ENCODE measurements at regions not wholly inside any gene's neighbourhood (a gene's known extent, or its start where the extent isn't known, plus 50 kb on each side); places are given as distances from the start of the nearest gene placed in this dataset.

DNA sequence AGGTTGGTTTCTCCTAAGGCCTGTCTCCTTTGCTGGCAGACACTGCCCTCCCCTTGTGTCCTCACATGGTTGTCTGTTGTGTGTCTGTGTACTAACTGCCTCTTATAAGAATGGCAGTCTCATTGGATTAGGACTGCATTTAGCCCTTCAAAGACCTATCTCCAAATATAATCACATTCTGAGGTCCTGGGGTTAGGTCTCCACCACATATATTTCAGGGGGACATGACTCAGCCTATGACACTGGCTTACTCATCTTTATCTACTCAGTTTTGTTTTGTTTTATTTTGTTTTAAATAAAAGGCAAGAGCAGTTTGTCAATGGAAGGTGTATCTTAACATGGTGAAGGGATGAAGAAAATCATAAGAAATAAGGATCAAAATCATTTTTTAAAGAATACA is 894.3 kb downstream of the NLGN4Y start:
- Histone ChIP-seq H4K20me1 (replicated peaks; ENCODE audit: insufficient read depth) (no peaks in the 10 kb centered on the region), H3K4me1 (ENCODE audit: insufficient read depth) (no peaks in the 10 kb centered on the region), H3K4me2 (no peak overlapping the region), H3K36me3 (ENCODE audit: insufficient read depth) (no peaks in the 10 kb centered on the region), H3F3A (replicated peaks; ENCODE audit: low read depth) (no peaks in the 10 kb centered on the region), H3K79me2 (replicated peaks; ENCODE audit: insufficient read depth) (no peaks in the 10 kb centered on the region), H3K27ac (ENCODE audit: low read depth) (no peak overlapping the region), H3K9me2 (ENCODE audit: insufficient read depth) (no peaks in the 10 kb centered on the region), H2AFZ (no peak overlapping the region), H3K27me3 (ENCODE audit: insufficient read depth) (no peaks in the 10 kb centered on the region), H3K4me3 (no peak overlapping the region)
- TF ChIP-seq, protein P1, sequence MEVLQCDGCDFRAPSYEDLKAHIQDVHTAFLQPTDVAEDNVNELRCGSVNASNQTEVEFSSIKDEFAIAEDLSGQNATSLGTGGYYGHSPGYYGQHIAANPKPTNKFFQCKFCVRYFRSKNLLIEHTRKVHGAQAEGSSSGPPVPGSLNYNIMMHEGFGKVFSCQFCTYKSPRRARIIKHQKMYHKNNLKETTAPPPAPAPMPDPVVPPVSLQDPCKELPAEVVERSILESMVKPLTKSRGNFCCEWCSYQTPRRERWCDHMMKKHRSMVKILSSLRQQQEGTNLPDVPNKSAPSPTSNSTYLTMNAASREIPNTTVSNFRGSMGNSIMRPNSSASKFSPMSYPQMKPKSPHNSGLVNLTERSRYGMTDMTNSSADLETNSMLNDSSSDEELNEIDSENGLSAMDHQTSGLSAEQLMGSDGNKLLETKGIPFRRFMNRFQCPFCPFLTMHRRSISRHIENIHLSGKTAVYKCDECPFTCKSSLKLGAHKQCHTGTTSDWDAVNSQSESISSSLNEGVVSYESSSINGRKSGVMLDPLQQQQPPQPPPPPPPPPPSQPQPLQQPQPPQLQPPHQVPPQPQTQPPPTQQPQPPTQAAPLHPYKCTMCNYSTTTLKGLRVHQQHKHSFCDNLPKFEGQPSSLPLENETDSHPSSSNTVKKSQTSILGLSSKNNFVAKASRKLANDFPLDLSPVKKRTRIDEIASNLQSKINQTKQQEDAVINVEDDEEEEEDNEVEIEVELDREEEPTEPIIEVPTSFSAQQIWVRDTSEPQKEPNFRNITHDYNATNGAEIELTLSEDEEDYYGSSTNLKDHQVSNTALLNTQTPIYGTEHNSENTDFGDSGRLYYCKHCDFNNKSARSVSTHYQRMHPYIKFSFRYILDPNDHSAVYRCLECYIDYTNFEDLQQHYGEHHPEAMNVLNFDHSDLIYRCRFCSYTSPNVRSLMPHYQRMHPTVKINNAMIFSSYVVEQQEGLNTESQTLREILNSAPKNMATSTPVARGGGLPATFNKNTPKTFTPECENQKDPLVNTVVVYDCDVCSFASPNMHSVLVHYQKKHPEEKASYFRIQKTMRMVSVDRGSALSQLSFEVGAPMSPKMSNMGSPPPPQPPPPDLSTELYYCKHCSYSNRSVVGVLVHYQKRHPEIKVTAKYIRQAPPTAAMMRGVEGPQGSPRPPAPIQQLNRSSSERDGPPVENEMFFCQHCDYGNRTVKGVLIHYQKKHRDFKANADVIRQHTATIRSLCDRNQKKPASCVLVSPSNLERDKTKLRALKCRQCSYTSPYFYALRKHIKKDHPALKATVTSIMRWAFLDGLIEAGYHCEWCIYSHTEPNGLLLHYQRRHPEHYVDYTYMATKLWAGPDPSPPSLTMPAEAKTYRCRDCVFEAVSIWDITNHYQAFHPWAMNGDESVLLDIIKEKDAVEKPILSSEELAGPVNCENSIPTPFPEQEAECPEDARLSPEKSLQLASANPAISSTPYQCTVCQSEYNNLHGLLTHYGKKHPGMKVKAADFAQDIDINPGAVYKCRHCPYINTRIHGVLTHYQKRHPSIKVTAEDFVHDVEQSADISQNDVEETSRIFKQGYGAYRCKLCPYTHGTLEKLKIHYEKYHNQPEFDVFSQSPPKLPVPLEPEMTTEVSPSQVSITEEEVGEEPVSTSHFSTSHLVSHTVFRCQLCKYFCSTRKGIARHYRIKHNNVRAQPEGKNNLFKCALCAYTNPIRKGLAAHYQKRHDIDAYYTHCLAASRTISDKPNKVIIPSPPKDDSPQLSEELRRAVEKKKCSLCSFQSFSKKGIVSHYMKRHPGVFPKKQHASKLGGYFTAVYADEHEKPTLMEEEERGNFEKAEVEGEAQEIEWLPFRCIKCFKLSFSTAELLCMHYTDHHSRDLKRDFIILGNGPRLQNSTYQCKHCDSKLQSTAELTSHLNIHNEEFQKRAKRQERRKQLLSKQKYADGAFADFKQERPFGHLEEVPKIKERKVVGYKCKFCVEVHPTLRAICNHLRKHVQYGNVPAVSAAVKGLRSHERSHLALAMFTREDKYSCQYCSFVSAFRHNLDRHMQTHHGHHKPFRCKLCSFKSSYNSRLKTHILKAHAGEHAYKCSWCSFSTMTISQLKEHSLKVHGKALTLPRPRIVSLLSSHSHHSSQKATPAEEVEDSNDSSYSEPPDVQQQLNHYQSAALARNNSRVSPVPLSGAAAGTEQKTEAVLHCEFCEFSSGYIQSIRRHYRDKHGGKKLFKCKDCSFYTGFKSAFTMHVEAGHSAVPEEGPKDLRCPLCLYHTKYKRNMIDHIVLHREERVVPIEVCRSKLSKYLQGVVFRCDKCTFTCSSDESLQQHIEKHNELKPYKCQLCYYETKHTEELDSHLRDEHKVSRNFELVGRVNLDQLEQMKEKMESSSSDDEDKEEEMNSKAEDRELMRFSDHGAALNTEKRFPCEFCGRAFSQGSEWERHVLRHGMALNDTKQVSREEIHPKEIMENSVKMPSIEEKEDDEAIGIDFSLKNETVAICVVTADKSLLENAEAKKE (CRISPR knock-in tag; IDR thresholded peaks at IDR 0.05) = no peak
- TF ChIP-seq EZH2phosphoT487 (IDR thresholded peaks at IDR 0.05; ENCODE audit: unreplicated experiment) (no peak), ZNF331 (CRISPR knock-in tag; IDR thresholded peaks at IDR 0.05; ENCODE audit: low read depth) (no peak), JUNB (IDR thresholded peaks at IDR 0.05; ENCODE audit: unreplicated experiment) (no peak), POLR2AphosphoS5 (IDR thresholded peaks at IDR 0.05; ENCODE audit: low read depth) (no peak), STAT1 (IDR thresholded peaks at IDR 0.05; ENCODE audit: unreplicated experiment) (no peak), NANOG (IDR thresholded peaks at IDR 0.05; ENCODE audit: borderline replicate concordance) (no peak), CREB1 (CRISPR knock-in tag; IDR thresholded peaks at IDR 0.05; ENCODE audit: low read depth) (no peak), EZH2 (IDR thresholded peaks at IDR 0.05; ENCODE audit: low read depth, unreplicated experiment) (no peak), ZNF114 (CRISPR knock-in tag; IDR thresholded peaks at IDR 0.05) (no peak)
- TF ChIP-seq, protein P2, sequence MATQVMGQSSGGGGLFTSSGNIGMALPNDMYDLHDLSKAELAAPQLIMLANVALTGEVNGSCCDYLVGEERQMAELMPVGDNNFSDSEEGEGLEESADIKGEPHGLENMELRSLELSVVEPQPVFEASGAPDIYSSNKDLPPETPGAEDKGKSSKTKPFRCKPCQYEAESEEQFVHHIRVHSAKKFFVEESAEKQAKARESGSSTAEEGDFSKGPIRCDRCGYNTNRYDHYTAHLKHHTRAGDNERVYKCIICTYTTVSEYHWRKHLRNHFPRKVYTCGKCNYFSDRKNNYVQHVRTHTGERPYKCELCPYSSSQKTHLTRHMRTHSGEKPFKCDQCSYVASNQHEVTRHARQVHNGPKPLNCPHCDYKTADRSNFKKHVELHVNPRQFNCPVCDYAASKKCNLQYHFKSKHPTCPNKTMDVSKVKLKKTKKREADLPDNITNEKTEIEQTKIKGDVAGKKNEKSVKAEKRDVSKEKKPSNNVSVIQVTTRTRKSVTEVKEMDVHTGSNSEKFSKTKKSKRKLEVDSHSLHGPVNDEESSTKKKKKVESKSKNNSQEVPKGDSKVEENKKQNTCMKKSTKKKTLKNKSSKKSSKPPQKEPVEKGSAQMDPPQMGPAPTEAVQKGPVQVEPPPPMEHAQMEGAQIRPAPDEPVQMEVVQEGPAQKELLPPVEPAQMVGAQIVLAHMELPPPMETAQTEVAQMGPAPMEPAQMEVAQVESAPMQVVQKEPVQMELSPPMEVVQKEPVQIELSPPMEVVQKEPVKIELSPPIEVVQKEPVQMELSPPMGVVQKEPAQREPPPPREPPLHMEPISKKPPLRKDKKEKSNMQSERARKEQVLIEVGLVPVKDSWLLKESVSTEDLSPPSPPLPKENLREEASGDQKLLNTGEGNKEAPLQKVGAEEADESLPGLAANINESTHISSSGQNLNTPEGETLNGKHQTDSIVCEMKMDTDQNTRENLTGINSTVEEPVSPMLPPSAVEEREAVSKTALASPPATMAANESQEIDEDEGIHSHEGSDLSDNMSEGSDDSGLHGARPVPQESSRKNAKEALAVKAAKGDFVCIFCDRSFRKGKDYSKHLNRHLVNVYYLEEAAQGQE (IDR thresholded peaks at IDR 0.05; ENCODE audit: unreplicated experiment) = no peak
- TF ChIP-seq, protein P3, sequence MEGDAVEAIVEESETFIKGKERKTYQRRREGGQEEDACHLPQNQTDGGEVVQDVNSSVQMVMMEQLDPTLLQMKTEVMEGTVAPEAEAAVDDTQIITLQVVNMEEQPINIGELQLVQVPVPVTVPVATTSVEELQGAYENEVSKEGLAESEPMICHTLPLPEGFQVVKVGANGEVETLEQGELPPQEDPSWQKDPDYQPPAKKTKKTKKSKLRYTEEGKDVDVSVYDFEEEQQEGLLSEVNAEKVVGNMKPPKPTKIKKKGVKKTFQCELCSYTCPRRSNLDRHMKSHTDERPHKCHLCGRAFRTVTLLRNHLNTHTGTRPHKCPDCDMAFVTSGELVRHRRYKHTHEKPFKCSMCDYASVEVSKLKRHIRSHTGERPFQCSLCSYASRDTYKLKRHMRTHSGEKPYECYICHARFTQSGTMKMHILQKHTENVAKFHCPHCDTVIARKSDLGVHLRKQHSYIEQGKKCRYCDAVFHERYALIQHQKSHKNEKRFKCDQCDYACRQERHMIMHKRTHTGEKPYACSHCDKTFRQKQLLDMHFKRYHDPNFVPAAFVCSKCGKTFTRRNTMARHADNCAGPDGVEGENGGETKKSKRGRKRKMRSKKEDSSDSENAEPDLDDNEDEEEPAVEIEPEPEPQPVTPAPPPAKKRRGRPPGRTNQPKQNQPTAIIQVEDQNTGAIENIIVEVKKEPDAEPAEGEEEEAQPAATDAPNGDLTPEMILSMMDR (conservative IDR thresholded peaks at IDR 0.05; ENCODE audit: low read depth in 2 of 2) = no peak
- TF ChIP-seq, protein P4, sequence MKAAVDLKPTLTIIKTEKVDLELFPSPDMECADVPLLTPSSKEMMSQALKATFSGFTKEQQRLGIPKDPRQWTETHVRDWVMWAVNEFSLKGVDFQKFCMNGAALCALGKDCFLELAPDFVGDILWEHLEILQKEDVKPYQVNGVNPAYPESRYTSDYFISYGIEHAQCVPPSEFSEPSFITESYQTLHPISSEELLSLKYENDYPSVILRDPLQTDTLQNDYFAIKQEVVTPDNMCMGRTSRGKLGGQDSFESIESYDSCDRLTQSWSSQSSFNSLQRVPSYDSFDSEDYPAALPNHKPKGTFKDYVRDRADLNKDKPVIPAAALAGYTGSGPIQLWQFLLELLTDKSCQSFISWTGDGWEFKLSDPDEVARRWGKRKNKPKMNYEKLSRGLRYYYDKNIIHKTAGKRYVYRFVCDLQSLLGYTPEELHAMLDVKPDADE (IDR thresholded peaks at IDR 0.05) = no peak
- H3K9me3 Mint-ChIP-seq = no peaks in the 10 kb centered on the region; the same call in 2 of the 3 replicates
- DNase-seq (ENCODE audit: low spot score) (no peak), ATAC-seq (no peak)
- peaks cover 8% of the 10 kb centered on the region for H3K4me1 Mint-ChIP-seq
- H3K27me3 Mint-ChIP-seq (ENCODE audit: insufficient read depth, low read depth, poor library complexity) = no peaks in the 10 kb centered on the region
- no peaks in the 10 kb centered on the region for H3K36me3 Mint-ChIP-seq (ENCODE audit: low read depth)
- no peak overlapping the region for H3K4me3 Mint-ChIP-seq
- no peak overlapping the region for H3K27ac Mint-ChIP-seq
